H9 (cell line): ENCODE measurements at regions not wholly inside any gene's neighbourhood (a gene's known extent, or its start where the extent isn't known, plus 50 kb on each side); places are given as distances from the start of the nearest gene placed in this dataset.

Source experiments
- DNase-seq: peaks from one replicate; pipeline ENCODE4 v3.0.0-alpha.2; 2017
- H2AFZ ChIP-seq: one replicate; pipeline ENCODE4 v1.6.1; 2013; ENCODE audit warnings: mild to moderate bottlenecking, low read length, control low read depth, moderate library complexity
- H2AK5ac ChIP-seq: 2 replicates; pipeline ENCODE4 v1.6.1; 2013; ENCODE audit warnings: low read length, control low read depth, mixed read lengths; ENCODE audit not compliant: insufficient read length
- H2BK120ac ChIP-seq: one replicate; pipeline ENCODE4 v1.6.1; 2013; ENCODE audit warnings: low read depth, mild to moderate bottlenecking, low read length, control low read depth, inconsistent platforms; ENCODE audit not compliant: poor library complexity, severe bottlenecking
- H2BK12ac ChIP-seq: 2 replicates; pipeline ENCODE4 v1.6.1; 2013; ENCODE audit warnings: low read length, control low read depth, mixed read lengths, low read depth; ENCODE audit not compliant: insufficient read length
- H2BK15ac ChIP-seq: 2 replicates; pipeline ENCODE4 v1.6.1; 2013; ENCODE audit warnings: low read depth, low read length, control low read depth
- H2BK20ac ChIP-seq: one replicate; pipeline ENCODE4 v1.6.1; 2013; ENCODE audit warnings: low read depth, mild to moderate bottlenecking, low read length, control low read depth, inconsistent platforms; ENCODE audit not compliant: poor library complexity, severe bottlenecking
- H2BK5ac ChIP-seq: 2 replicates; pipeline ENCODE4 v1.6.1; 2013; ENCODE audit warnings: low read length, control low read depth, mixed read lengths; ENCODE audit not compliant: insufficient read length
- H3K14ac ChIP-seq: 2 replicates; pipeline ENCODE4 v1.6.1; 2013; ENCODE audit warnings: low read length, control low read depth; ENCODE audit not compliant: insufficient read depth
- H3K18ac ChIP-seq: 2 replicates; pipeline ENCODE4 v1.6.1; 2013; ENCODE audit warnings: low read depth, mild to moderate bottlenecking, mixed read lengths, low read length, control low read depth; ENCODE audit not compliant: insufficient read length
- H3K23ac ChIP-seq: 2 replicates; pipeline ENCODE4 v1.6.1; 2013; ENCODE audit warnings: low read length, control low read depth, mixed read lengths, low read depth; ENCODE audit not compliant: insufficient read length
- H3K23me2 ChIP-seq: 2 replicates; pipeline ENCODE4 v1.6.1; 2013; ENCODE audit warnings: low read depth, mild to moderate bottlenecking, mixed read lengths, low read length, control low read depth; ENCODE audit not compliant: insufficient read length, poor library complexity, severe bottlenecking
- H3K27ac ChIP-seq: 2 replicates; pipeline ENCODE4 v1.5.1; 2013; ENCODE audit warnings: low read length, control low read depth, mixed read lengths, low read depth; ENCODE audit not compliant: insufficient read length
- H3K27me3 ChIP-seq: 2 replicates; pipeline ENCODE4 v1.6.1; 2013; ENCODE audit warnings: low read length, control low read depth, inconsistent platforms; ENCODE audit not compliant: insufficient read depth
- H3K4ac ChIP-seq: 2 replicates; pipeline ENCODE4 v1.6.1; 2013; ENCODE audit warnings: low read depth, mild to moderate bottlenecking, control low read depth, inconsistent platforms, low read length, moderate library complexity
- H3K4me1 ChIP-seq: 2 replicates; pipeline ENCODE4 v1.6.1; 2013; ENCODE audit warnings: low read length, control low read depth, inconsistent platforms; ENCODE audit not compliant: insufficient read depth
- H3K4me2 ChIP-seq: 2 replicates; pipeline ENCODE4 v1.6.1; 2013; ENCODE audit warnings: low read length, control low read depth, mixed read lengths; ENCODE audit not compliant: insufficient read length, insufficient read depth
- H3K56ac ChIP-seq: 2 replicates; pipeline ENCODE4 v1.6.1; 2013; ENCODE audit warnings: low read depth, mild to moderate bottlenecking, mixed read lengths, low read length, control low read depth; ENCODE audit not compliant: insufficient read length
- H3K79me1 ChIP-seq: 2 replicates; pipeline ENCODE4 v1.6.1; 2013; ENCODE audit warnings: low read depth, mild to moderate bottlenecking, moderate library complexity, low read length, control low read depth, inconsistent platforms; ENCODE audit not compliant: insufficient read depth, poor library complexity, severe bottlenecking
- H3K79me2 ChIP-seq: 2 replicates; pipeline ENCODE4 v1.6.1; 2013; ENCODE audit warnings: low read length, control low read depth, inconsistent platforms; ENCODE audit not compliant: insufficient read depth
- H3K9ac ChIP-seq: 2 replicates; pipeline ENCODE4 v1.6.1; 2013; ENCODE audit warnings: low read length, control low read depth, mixed read lengths; ENCODE audit not compliant: insufficient read length; ENCODE audit errors: extremely low read depth
- H3K9me3 ChIP-seq: one replicate; pipeline ENCODE4 v1.6.1; 2013; ENCODE audit warnings: low read depth, low read length, inconsistent platforms; ENCODE audit not compliant: control insufficient read depth
- H3T11ph ChIP-seq: one replicate; pipeline ENCODE4 v1.6.1; 2013; ENCODE audit warnings: mild to moderate bottlenecking, low read length, control low read depth, inconsistent platforms
- H4K20me1 ChIP-seq: one replicate; pipeline ENCODE4 v1.6.1; 2013; ENCODE audit not compliant: control insufficient read depth, insufficient read length, insufficient read depth
- H4K5ac ChIP-seq: 2 replicates; pipeline ENCODE4 v1.6.1; 2013; ENCODE audit warnings: low read depth, mild to moderate bottlenecking, mixed read lengths, low read length, control low read depth; ENCODE audit not compliant: insufficient read length
- H4K8ac ChIP-seq: replicated peaks from 2 replicates; pipeline ENCODE4 v1.6.1; 2013; ENCODE audit warnings: low read length, control low read depth, mixed read lengths, low read depth; ENCODE audit not compliant: insufficient read length
- H4K91ac ChIP-seq: 2 replicates; pipeline ENCODE4 v1.6.1; 2013; ENCODE audit warnings: low read depth, mild to moderate bottlenecking, moderate library complexity, mixed read lengths, low read length, control low read depth; ENCODE audit not compliant: insufficient read length
- H3K27ac Mint-ChIP-seq, 3 experiments: 2 replicates in 2 of 3; 3 replicates in 1 of 3; pipeline ENCODE4 v1.8.0; 2020 to 2021; ENCODE audit warnings: mixed read lengths in 3 of 3, mild to moderate bottlenecking in 1 of 3, moderate library complexity in 1 of 3
- H3K27me3 Mint-ChIP-seq: 2 replicates; pipeline ENCODE4 v1.8.0; 2021; ENCODE audit warnings: low read depth, mild to moderate bottlenecking, moderate library complexity, mixed read lengths
- H3K36me3 Mint-ChIP-seq, 3 experiments: 2 replicates in 2 of 3; 3 replicates in 1 of 3; pipeline ENCODE4 v1.8.0; 2020 to 2021; ENCODE audit warnings: low read depth in 3 of 3, mixed read lengths in 3 of 3; ENCODE audit not compliant: insufficient read depth in 1 of 3
- H3K4me1 Mint-ChIP-seq, 2 experiments: 2 replicates each; pipeline ENCODE4 v1.8.0; 2020; ENCODE audit warnings: mixed read lengths in 2 of 2
- H3K4me3 Mint-ChIP-seq, 2 experiments: 2 replicates in 1 of 2; 3 replicates in 1 of 2; pipeline ENCODE4 v1.8.0; 2020 to 2021; ENCODE audit warnings: mild to moderate bottlenecking in 2 of 2, mixed read lengths in 2 of 2, moderate library complexity in 1 of 2
- H3K9me3 Mint-ChIP-seq, 2 experiments: 2 replicates in 1 of 2; 3 replicates in 1 of 2; pipeline ENCODE4 v1.8.0; 2020; ENCODE audit warnings: mild to moderate bottlenecking in 2 of 2, mixed read lengths in 2 of 2, moderate library complexity in 1 of 2
- TF ChIP-seq, protein P1 (sequence below): fragments of 200-600 bp; sonication (generic); conservative IDR thresholded peaks from 3 replicates; pipeline ENCODE4 v1.8.0; 2021; ENCODE audit warnings: antibody characterized with exemption, mild to moderate bottlenecking

GRCh38 chr7:13185139-13185538 lies 497.7 kb downstream of the ARL4A start:
- no peak overlapping the region for H2BK120ac ChIP-seq
- no peak overlapping the region for H3K9ac ChIP-seq
- no peaks in the 10 kb centered on the region for H3K9me3 ChIP-seq
- H3K27me3 ChIP-seq, result no peaks in the 10 kb centered on the region
- no peaks in the 10 kb centered on the region for H3K4me1 ChIP-seq
- Mint-ChIP-seq H3K27me3 (no peaks in the 10 kb centered on the region), H3K4me3 (no peak overlapping the region), H3K27ac (peak overlapping the region in 1 of 3 experiments; percentile 65; a peak in 1 of 7 replicates), H3K9me3 (no peaks in the 10 kb centered on the region), H3K4me1 (peaks cover 5 to 6% of the 10 kb centered on the region in 2 experiments), H3K36me3 (no peaks in the 10 kb centered on the region)
- TF ChIP-seq, protein P1, sequence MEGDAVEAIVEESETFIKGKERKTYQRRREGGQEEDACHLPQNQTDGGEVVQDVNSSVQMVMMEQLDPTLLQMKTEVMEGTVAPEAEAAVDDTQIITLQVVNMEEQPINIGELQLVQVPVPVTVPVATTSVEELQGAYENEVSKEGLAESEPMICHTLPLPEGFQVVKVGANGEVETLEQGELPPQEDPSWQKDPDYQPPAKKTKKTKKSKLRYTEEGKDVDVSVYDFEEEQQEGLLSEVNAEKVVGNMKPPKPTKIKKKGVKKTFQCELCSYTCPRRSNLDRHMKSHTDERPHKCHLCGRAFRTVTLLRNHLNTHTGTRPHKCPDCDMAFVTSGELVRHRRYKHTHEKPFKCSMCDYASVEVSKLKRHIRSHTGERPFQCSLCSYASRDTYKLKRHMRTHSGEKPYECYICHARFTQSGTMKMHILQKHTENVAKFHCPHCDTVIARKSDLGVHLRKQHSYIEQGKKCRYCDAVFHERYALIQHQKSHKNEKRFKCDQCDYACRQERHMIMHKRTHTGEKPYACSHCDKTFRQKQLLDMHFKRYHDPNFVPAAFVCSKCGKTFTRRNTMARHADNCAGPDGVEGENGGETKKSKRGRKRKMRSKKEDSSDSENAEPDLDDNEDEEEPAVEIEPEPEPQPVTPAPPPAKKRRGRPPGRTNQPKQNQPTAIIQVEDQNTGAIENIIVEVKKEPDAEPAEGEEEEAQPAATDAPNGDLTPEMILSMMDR, result no peak
- no peaks in the 10 kb centered on the region for H3K79me2 ChIP-seq
- H2AFZ ChIP-seq, result no peak overlapping the region
- no peak overlapping the region for H3T11ph ChIP-seq
- H2BK5ac ChIP-seq, result no peak overlapping the region
- H3K14ac ChIP-seq, result no peak overlapping the region
- H4K91ac ChIP-seq, result no peak overlapping the region
- H2BK15ac ChIP-seq, result no peak overlapping the region
- H4K8ac ChIP-seq, result no peak overlapping the region
- H3K18ac ChIP-seq, result no peak overlapping the region
- H3K79me1 ChIP-seq, result no peaks in the 10 kb centered on the region
- H4K20me1 ChIP-seq, result no peaks in the 10 kb centered on the region
- no peak for DNase-seq
- no peak overlapping the region for H2BK12ac ChIP-seq
- no peak overlapping the region for H2BK20ac ChIP-seq
- H3K23ac ChIP-seq, result no peak overlapping the region
- H4K5ac ChIP-seq, result no peak overlapping the region
- no peak overlapping the region for H2AK5ac ChIP-seq
- H3K56ac ChIP-seq, result no peak overlapping the region
- H3K4ac ChIP-seq, result no peak overlapping the region
- H3K23me2 ChIP-seq, result no peaks in the 10 kb centered on the region
- no peak overlapping the region for H3K27ac ChIP-seq
- no peak overlapping the region for H3K4me2 ChIP-seq
